ENCODE measurements at regions not wholly inside any gene's neighbourhood (a gene's known extent, or its start where the extent isn't known, plus 50 kb on each side); places are given as distances from the start of the nearest gene placed in this dataset.

GRCh38 chr20:21653628-21654027, 51.8 kb upstream of the PAX1 start:
- DNase-seq (ENCODE audit: insufficient read length, low spot score): no peak
- no peak for FAIRE-seq

GRCh38 chr20:21643417-21643816, 62.0 kb upstream of the PAX1 start:
- DNase-seq (ENCODE audit: insufficient read length, low spot score): no peak
- no peak for FAIRE-seq

DNA sequence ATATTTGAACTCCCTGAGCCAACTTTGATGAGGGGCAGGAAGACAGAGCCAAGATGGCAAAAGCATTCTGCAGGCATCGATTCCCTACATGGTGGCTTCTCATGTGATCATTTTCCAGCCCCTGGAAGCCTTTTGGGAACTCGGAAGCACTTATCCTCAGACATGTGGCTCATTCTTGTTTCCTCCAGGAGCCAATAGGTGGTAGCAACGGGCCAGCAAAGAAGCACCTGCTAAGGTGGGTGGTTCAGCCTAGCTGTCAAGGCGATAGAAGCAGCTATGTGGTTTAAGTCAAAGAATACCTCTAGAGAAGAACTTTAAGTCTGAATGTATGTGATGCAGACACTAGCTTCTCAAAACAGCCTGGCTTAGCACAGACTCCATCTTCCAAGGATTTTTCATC, 64.9 kb upstream of the PAX1 start:
- FAIRE-seq: no peak
- DNase-seq (ENCODE audit: insufficient read length, low spot score): no peak

DNA sequence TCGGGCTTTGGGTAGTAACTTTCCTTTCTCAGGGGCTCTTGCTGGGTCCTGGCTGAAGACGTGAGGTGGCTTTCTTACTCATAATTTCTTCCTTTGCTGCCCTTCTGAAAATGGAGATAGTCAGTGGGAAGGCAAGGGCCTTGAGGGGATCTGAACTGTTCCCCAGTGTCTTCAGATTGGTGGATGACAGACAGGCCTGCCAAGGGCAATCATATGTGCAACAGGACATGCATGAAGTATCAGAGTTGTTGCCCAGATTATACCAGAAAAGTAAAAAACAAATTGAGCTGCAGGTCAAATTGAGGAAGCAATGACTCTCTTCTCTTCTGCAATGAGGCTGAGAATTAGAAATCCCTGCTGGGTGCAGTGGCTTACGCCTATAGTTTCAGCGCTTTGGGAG, 71.6 kb upstream of the PAX1 start:
- FAIRE-seq: no peak
- DNase-seq (ENCODE audit: insufficient read length, low spot score): no peak

- no peak for DNase-seq (ENCODE audit: insufficient read length, low spot score)
- no peak for FAIRE-seq
These were observed 72.8 kb upstream of the PAX1 start for GRCh38 chr20:21632735-21633053.

GRCh38 chr20:21632031-21632734, 73.3 kb upstream of the PAX1 start:
- DNase-seq (ENCODE audit: insufficient read length, low spot score) (no peak), FAIRE-seq (no peak)

DNA sequence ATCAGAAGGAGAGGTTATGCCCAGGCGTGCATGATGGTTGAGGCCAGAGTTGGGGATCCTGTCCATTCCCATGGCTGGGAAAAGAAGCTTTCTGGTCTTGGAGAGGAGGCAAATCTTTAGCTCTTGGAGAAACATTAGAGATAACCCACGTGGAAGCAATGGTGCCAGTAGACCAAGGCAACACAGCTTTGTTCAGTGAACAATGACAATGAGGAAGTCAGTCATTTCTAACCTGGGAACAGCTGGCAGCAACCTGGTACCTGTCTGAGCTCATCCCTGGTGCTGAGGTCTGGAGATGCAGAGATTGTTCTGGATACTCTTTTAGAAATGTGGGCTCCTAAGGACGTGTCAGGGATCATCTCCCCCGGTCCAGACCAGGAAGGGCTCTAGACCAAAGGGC, 76.7 kb upstream of the PAX1 start:
- no peak for DNase-seq (ENCODE audit: insufficient read length, low spot score)
- no peak for FAIRE-seq

- FAIRE-seq (no peak), DNase-seq (ENCODE audit: insufficient read length, low spot score) (no peak)
These were observed 81.7 kb upstream of the PAX1 start for GRCh38 chr20:21623781-21624094.

DNA sequence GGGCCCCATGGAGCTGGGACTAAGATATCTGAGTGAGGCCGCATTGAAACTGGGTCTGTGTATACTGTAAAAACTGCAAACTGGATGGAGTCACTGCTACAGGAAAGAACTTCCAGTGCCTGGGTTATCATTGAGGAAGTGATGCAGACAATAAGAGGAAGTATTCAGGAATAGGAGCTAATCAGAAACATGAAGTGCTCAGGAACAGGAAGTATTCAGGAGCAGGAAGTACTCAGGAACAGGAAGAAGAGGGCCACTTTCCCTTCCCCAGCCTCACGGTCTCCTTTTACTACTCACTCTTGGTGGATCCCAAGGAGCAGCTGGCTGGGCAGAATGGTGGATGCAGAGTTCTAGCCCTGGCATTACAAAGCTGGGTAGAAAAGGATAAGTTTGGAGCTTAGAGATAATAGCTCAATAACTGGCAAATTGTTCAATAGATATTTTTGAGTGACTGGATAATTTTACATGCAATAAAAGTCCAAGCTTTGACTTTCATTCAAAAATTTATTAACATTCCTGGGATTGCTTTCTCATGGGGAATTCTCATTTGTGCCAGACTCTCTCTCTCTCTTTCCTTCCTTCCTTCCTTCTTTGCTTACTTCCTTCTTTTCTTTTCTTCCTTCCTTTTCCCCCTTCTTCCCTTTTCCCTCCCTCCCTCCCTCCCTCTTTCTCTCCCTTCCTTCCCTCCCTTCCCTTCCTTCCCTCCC, 82.2 kb upstream of the PAX1 start:
- FAIRE-seq: no peak

DNA sequence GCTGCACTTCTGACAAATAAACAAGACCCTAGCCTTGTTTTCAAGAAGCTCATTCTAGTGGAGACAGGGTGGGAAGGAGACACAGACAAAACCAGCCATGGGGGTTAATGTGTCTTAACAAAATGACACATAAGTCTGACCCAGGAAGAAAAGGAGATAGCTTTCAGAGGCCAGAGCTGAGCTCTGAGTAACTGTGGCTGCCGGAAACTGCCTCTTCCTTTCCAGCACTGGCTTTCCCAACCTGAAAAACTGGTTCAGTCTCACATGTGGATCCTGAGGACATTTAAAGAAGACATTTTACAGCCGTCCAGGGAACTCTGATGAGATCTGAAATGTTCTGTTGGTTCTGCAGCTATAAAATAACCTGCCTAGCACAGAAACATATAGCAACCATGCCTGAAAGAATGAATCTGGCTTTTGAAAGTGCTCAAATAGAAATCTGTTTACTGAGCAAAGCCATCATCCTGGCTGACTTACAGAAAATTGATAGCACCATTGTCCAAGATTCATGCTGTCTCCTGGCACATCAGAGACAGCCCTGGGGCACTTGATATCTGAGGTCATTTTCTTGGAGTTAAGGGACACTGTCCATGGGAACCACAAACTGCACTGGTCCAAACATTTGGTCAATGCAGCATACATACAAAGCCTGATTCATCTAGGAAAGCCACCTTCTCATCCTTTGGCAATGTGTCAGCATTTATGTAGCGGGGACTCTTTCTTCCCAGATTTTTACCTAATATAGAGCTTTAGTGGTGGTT, 83.2 kb upstream of the PAX1 start:
- FAIRE-seq: no peak
- DNase-seq (ENCODE audit: insufficient read length, low spot score): no peak

More for the DNA sequence above, 82.2 kb upstream of the PAX1 start:
- no peak for DNase-seq (ENCODE audit: insufficient read length, low spot score)

- no peak for FAIRE-seq
- DNase-seq (ENCODE audit: insufficient read length, low spot score): no peak
These were observed 86.6 kb upstream of the PAX1 start for GRCh38 chr20:21618759-21619416.

DNA sequence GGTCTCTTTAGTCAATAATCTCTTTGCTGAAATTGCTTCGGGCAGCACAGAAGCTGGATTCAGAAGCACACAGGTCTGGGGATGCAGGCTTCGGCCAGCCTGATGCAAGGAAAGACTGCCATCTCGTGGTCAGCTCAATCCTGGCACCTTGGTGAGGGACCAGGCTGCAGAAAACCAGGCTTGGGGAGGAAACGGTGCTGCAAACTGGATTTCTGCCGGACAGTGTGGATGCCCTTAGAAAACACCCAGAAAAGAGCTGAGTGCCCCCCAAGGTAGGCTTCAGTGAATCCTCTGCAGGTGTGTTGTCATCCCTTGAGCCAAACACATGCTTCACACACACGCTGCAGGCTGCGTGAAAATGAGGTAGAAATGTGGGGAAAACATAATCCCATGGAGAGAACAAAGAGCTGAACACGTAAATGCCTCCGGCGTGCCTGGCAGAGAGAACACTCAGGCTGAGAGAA, 89.8 kb upstream of the PAX1 start:
- FAIRE-seq (peak; percentile 66), DNase-seq (ENCODE audit: insufficient read length, low spot score) (peak; percentile 54)

- DNase-seq (ENCODE audit: insufficient read length, low spot score) (no peak), FAIRE-seq (no peak)
These were observed 90.5 kb upstream of the PAX1 start for GRCh38 chr20:21614980-21615379.

DNA sequence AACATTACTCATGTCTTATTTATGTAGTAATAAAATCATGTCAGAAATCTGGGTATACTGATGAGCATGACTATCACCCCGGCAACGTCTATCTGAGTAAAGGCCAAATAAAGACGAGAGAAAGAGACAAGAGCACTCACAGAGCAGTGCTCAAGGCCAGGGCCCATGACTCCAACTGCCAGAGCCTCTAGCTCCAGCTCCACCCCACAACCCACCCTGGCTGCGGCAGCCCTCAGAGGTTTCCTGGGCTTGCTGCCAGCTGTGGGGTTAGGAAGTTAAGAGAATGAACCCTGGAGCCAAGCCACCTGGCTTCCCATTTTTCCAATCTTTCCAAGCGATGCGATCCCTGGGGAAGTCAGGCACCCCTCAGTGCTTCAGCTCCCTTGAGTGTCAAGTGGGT, 92.0 kb upstream of the PAX1 start:
- FAIRE-seq (no peak), DNase-seq (ENCODE audit: insufficient read length, low spot score) (no peak)

DNA sequence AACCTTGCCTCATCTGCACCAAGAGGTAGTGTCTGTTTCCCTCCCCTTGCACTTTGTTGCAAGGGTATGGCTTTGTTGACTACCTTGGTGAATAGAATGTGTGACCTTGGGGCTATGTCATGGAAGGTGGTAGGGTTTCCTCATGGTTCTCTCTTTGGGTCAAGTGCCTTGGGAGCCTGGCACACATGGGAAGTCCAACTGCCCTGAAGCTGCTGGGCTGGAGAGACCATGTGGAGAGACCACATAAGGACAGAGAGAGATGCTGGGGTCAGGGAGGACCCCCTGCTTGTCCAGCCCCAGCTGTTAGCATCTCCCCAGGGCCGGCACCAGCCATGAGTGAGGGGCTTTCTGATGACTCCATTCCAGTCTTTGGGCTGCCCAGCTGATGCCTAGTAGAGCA, 95.5 kb upstream of the PAX1 start:
- DNase-seq (ENCODE audit: insufficient read length, low spot score) (no peak), FAIRE-seq (no peak)

- FAIRE-seq (no peak), DNase-seq (ENCODE audit: insufficient read length, low spot score) (no peak)
These were observed 95.4 kb upstream of the NKX2-2 start for GRCh38 chr20:21609221-21609620.

GRCh38 chr20:21608777-21609176, 94.9 kb upstream of the NKX2-2 start:
- DNase-seq (ENCODE audit: insufficient read length, low spot score) (no peak), FAIRE-seq (no peak)

- DNase-seq (ENCODE audit: insufficient read length, low spot score) (no peak), FAIRE-seq (no peak)
These were observed 94.3 kb upstream of the NKX2-2 start for GRCh38 chr20:21607971-21608725.

DNA sequence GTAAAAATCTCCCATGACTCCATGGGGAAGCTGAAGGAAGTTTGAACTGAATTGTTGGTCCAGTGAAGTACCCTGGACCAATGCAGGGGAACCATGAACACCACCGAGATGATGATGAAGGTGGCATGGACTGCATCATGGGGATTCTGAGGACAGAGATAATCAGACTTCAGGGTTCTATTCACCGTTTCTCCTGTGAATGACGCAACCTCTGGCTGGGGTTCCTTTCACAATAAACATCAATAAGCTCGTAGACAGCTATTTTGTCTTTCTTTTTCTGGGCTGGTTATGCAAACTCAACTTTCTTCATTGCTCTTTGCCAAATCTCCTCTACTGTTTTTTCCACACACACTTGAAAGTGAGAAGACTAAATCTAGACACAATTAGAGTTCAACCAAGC, 87.9 kb upstream of the NKX2-2 start:
- no peak for FAIRE-seq
- no peak for DNase-seq (ENCODE audit: insufficient read length, low spot score)

- FAIRE-seq: no peak
These were observed 72.8 kb upstream of the NKX2-2 start for GRCh38 chr20:21586682-21587081.

More at GRCh38 chr20:21586682-21587081, 72.8 kb upstream of the NKX2-2 start:
- DNase-seq (ENCODE audit: insufficient read length, low spot score): no peak

Measured in HTR-8/SVneo (cell line).